ENCODE measurements at regions not wholly inside any gene's neighbourhood (a gene's known extent, or its start where the extent isn't known, plus 50 kb on each side); places are given as distances from the start of the nearest gene placed in this dataset.

DNA sequence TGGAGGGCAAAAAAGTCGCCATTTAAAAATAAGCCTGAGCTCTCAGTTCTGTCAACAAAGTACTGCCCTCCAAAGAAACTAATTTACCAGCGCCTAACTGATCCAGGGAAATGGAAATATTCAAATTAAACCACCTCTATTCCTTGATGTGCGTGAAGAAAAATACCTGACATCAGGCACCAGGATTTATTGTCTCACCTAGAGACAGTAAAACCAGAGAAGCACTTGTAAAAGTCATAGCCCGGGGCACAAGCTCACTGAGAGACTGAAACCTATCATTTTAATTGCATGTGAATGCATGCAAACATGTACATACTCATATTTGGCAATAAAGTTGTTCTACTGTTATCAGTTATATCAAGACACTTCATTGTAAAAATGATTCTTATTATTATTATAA, 147.3 kb upstream of the VSTM2A start:
- Histone ChIP-seq H3K36me3 (ENCODE audit: control insufficient read depth, insufficient read depth, low read length) (no peaks in the 10 kb centered on the region), H3K27ac (ENCODE audit: low read depth, low read length) (no peak overlapping the region), H3K4me3 (ENCODE audit: low read length) (no peak overlapping the region), H3K27me3 (ENCODE audit: control insufficient read depth, insufficient read depth, low read length, poor library complexity, severe bottlenecking) (no peaks in the 10 kb centered on the region), H3K9me3 (ENCODE audit: control insufficient read depth, low read length) (peaks cover 34% of the 10 kb centered on the region), H3K4me1 (ENCODE audit: control insufficient read depth, insufficient read depth, low read length) (no peaks in the 10 kb centered on the region), H3K9ac (ENCODE audit: extremely low read depth, low read length, poor library complexity, severe bottlenecking) (no peak overlapping the region)
- Mint-ChIP-seq H3K27ac (no peak overlapping the region), H3K36me3 (ENCODE audit: low read depth) (no peaks in the 10 kb centered on the region), H3K4me3 (no peak overlapping the region), H3K4me1 (no peaks in the 10 kb centered on the region), H3K9me3 (peaks cover 19% of the 10 kb centered on the region), H3K27me3 (ENCODE audit: insufficient read depth) (no peaks in the 10 kb centered on the region)
- no peak for DNase-seq
- no peak for TF ChIP-seq CTCF (conservative IDR thresholded peaks at IDR 0.05)
- 94 to 100% methylated on average over 1 to 4 of the region's 4 CpGs for WGBS, 2 experiments (ENCODE audit: insufficient coverage in 1 of 2, insufficient read length in 1 of 2)

- Mint-ChIP-seq H3K36me3 (ENCODE audit: low read depth) (no peaks in the 10 kb centered on the region), H3K27me3 (ENCODE audit: insufficient read depth) (no peaks in the 10 kb centered on the region), H3K27ac (no peak overlapping the region), H3K4me3 (no peak overlapping the region), H3K9me3 (peaks cover 8% of the 10 kb centered on the region), H3K4me1 (no peaks in the 10 kb centered on the region)
- H3K9ac ChIP-seq (ENCODE audit: extremely low read depth, low read length, poor library complexity, severe bottlenecking), result no peak overlapping the region
- no peaks in the 10 kb centered on the region for H3K4me1 ChIP-seq (ENCODE audit: control insufficient read depth, insufficient read depth, low read length)
- H3K4me3 ChIP-seq (ENCODE audit: low read length), result no peak overlapping the region
- H3K27ac ChIP-seq (ENCODE audit: low read depth, low read length), result no peak overlapping the region
- no peak for TF ChIP-seq CTCF (conservative IDR thresholded peaks at IDR 0.05)
- 89 to 96% methylated on average over 5 to 6 of the region's 6 CpGs for WGBS, 2 experiments (ENCODE audit: insufficient coverage in 1 of 2, insufficient read length in 1 of 2)
- H3K9me3 ChIP-seq (ENCODE audit: control insufficient read depth, low read length), result peaks cover 13% of the 10 kb centered on the region
- no peak for DNase-seq
- no peaks in the 10 kb centered on the region for H3K36me3 ChIP-seq (ENCODE audit: control insufficient read depth, insufficient read depth, low read length)
- no peaks in the 10 kb centered on the region for H3K27me3 ChIP-seq (ENCODE audit: control insufficient read depth, insufficient read depth, low read length, poor library complexity, severe bottlenecking)
Measured at GRCh38 chr7:54397836-54398612, 144.2 kb upstream of the VSTM2A start.

- Histone ChIP-seq H3K36me3 (ENCODE audit: control insufficient read depth, insufficient read depth, low read length) (no peaks in the 10 kb centered on the region), H3K9ac (ENCODE audit: extremely low read depth, low read length, poor library complexity, severe bottlenecking) (no peak overlapping the region), H3K9me3 (ENCODE audit: control insufficient read depth, low read length) (peaks cover 4% of the 10 kb centered on the region), H3K27ac (ENCODE audit: low read depth, low read length) (no peak overlapping the region), H3K4me3 (ENCODE audit: low read length) (no peak overlapping the region), H3K27me3 (ENCODE audit: control insufficient read depth, insufficient read depth, low read length, poor library complexity, severe bottlenecking) (no peaks in the 10 kb centered on the region), H3K4me1 (ENCODE audit: control insufficient read depth, insufficient read depth, low read length) (no peaks in the 10 kb centered on the region)
- Mint-ChIP-seq H3K36me3 (ENCODE audit: low read depth) (no peaks in the 10 kb centered on the region), H3K9me3 (no peaks in the 10 kb centered on the region), H3K4me1 (no peaks in the 10 kb centered on the region), H3K27me3 (ENCODE audit: insufficient read depth) (no peaks in the 10 kb centered on the region), H3K4me3 (no peak overlapping the region), H3K27ac (no peak overlapping the region)
- DNase-seq, result no peak
- no peak for TF ChIP-seq CTCF (conservative IDR thresholded peaks at IDR 0.05)
- WGBS, 2 experiments (ENCODE audit: insufficient coverage in 1 of 2, insufficient read length in 1 of 2), result 94 to 100% methylated on average over 1 to 5 of the region's 5 CpGs
Measured at GRCh38 chr7:54398863-54399262, 143.3 kb upstream of the VSTM2A start.

All from endodermal cell (in vitro differentiated cells).